Tibial nerve (tissue), 4 donors: ENCODE measurements at regions not wholly inside any gene's neighbourhood (a gene's known extent, or its start where the extent isn't known, plus 50 kb on each side); places are given as distances from the start of the nearest gene placed in this dataset.

Source experiments
- EP300 ChIP-seq, 2 donors: sonication (generic); formaldehyde crosslinking; IDR thresholded peaks; one replicate each; pipeline ENCODE4 v1.6.1; 2017; ENCODE audit warnings: antibody characterized with exemption in 2 of 2, mild to moderate bottlenecking in 1 of 2
- POLR2A ChIP-seq, 2 donors: fragments of 450-650 bp; IDR thresholded peaks; one replicate each; pipeline ENCODE4 v1.6.1; 2017; ENCODE audit warnings: antibody characterized with exemption in 2 of 2, mild to moderate bottlenecking in 2 of 2, moderate library complexity in 2 of 2
- TF ChIP-seq, protein P1 (sequence below), 5 experiments: fragments of 200-600 bp in 3 of 5; fragments of 450-650 bp in 2 of 5; sonication (generic) in 3 of 5; IDR thresholded peaks; one replicate each; pipeline ENCODE4 v1.5.1; 2016 to 2019; ENCODE audit warnings: antibody characterized with exemption in 5 of 5, mild to moderate bottlenecking in 3 of 5, moderate library complexity in 2 of 5

DNA sequence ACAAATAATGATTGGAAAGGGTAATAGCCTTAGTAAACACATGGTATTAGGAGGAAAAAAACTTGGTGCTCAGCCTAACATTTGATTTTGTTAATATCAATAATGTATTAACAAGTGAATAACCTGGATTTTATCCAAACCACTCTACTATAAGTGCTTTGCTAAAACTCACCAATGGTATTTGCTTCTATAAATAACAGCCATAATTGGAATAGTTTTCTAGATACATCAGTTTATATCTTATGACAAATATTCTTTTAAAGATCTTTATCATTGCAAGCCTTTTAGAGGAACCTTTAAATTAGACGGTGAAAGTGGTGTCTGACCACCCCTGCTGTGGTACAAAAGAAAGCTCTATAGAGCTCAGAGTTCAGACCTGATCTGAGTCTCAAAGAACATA, 123.9 kb downstream of the SHOX2 start:
- TF ChIP-seq POLR2A (IDR thresholded peaks at IDR 0.05) (no peak), EP300 (IDR thresholded peaks at IDR 0.05) (no peak)
- TF ChIP-seq, protein P1, sequence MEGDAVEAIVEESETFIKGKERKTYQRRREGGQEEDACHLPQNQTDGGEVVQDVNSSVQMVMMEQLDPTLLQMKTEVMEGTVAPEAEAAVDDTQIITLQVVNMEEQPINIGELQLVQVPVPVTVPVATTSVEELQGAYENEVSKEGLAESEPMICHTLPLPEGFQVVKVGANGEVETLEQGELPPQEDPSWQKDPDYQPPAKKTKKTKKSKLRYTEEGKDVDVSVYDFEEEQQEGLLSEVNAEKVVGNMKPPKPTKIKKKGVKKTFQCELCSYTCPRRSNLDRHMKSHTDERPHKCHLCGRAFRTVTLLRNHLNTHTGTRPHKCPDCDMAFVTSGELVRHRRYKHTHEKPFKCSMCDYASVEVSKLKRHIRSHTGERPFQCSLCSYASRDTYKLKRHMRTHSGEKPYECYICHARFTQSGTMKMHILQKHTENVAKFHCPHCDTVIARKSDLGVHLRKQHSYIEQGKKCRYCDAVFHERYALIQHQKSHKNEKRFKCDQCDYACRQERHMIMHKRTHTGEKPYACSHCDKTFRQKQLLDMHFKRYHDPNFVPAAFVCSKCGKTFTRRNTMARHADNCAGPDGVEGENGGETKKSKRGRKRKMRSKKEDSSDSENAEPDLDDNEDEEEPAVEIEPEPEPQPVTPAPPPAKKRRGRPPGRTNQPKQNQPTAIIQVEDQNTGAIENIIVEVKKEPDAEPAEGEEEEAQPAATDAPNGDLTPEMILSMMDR (IDR thresholded peaks at IDR 0.05): no peak
